GM19025 (cell line): ENCODE measurements at regions not wholly inside any gene's neighbourhood (a gene's known extent, or its start where the extent isn't known, plus 50 kb on each side); places are given as distances from the start of the nearest gene placed in this dataset.
"Not testable (repeated sequence)": the region's sequence is repeated elsewhere in the genome, so short reads cannot be mapped to it uniquely, and the experiment has no call there.

Experiments used
- ATAC-seq: cut with Tn5 transposase; IDR thresholded peaks from one replicate; pipeline ENCODE4 v1.9.1; 2021; ENCODE audit warnings: mild to moderate bottlenecking, low read depth, moderate library complexity; ENCODE audit not compliant: unreplicated experiment

DNA sequence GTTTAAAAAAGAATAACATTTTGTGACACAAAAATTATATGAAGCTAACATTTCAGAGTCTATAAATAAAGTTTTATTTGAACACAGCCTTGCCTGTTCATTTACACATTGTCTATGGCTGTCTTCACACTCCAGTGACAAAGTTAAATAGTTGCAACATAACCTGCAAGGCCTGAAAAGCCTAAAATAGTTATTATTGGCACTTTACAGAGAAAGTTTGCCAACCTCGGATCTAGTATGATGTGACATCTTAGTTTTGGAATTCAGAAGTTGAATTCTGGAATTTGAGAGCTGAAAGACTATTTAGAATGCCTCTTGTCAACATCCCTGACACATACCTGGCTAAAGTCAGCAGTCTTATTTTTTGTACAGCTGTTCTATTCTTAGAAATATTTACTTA, 68.3 kb downstream of the DYRK2 start:
- no peak for ATAC-seq

- ATAC-seq, result not testable (repeated sequence)
Observed at GRCh38 chr12:67719303-67719702, 70.8 kb downstream of the DYRK2 start.

DNA sequence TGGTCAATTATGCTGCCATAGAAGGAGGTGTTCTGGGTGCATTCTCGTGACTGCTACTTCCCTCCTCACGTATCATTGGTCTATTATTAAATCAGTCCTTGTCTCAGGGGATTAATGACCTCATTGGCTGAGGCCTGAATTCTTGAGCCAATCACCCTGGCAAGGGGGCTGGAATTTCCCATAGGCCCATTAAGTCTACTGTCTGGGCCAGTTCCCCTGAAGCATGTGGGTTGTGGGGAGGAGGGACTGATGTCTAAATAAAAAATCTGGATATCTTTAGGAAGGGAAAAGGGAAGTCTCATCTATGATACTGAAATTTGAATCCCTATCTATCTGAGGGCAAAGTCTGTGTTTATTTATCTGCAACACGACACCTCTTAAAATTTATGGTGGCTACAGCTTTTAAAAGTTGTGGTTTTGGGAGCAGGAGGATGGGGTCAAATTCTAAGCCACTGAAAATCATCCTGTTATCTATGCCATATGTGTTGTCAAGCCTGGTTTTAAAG, 71.9 kb downstream of the DYRK2 start:
- ATAC-seq, result no peak

- no peak for ATAC-seq
Observed at GRCh38 chr12:67721248-67721647, 72.7 kb downstream of the DYRK2 start.

GRCh38 chr12:67722296-67722695, 73.8 kb downstream of the DYRK2 start:
- no peak for ATAC-seq

DNA sequence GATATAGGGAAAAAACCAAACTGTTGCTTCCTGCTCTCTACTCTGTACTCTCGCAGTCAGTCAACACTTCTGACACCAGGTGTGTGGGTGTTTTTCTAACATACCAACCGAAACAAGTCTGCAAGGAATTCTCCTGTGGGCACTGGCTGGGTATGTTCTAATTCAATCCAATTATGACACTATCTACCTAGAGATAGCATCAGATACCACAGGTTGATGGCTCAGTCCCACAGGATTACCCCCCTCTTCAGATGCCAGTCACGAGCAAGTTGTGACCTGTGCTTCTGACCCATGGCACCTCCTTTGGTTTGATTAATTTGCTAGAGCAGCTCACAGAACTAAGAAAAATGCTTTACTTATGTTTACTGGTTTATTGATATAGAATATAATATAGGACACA, 78.3 kb downstream of the DYRK2 start:
- ATAC-seq, result no peak

DNA sequence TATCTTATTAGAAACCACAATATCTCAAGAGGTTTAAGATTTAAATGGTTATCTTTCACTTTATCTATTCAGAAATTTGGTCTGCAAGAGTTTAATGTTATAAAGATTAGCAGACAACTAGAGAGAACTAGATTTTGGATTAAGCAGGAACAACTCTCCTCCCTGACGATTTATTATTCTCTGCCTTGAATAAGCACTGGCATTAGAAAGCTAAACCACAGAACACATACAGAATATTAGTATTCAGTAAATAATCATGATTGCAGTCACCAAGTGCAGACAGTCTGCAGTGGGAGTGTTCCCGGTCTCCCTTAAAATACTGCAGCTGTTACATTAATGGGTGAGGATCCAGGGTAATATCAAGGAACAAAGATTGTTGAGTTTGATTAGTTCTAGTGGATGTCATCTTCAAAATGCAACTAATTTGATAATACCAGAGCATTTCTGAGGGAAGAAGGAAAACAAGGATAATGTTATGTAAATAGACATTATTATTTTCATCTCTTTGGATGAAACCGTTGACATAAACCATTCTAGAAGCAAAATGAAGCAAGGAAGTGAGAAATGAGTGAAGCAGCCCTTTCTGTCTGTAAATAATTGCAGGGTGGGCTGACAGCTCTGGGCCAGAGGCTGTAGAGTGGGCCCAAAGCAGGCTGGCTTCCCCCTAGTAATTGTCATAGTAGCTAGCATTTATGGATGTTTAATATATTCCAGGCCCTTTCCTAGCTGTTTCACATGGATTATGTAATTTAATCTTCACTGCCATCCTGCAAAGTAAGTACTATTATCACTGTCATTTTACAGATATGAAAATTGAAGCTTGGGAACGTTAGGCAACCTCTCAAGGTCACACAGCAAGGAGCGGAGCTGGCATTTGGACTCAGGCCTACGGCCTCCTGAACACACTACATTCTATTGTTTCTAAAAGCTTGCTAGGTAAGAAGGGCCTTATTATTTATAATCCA, 79.4 kb downstream of the DYRK2 start:
- no peak for ATAC-seq

- no peak for ATAC-seq
Observed at GRCh38 chr12:67732857-67733256, 84.3 kb downstream of the DYRK2 start.

GRCh38 chr12:67735868-67736267, 87.3 kb downstream of the DYRK2 start:
- no peak for ATAC-seq

- ATAC-seq, result no peak
Observed at GRCh38 chr12:67740711-67741110, 92.2 kb downstream of the DYRK2 start.

DNA sequence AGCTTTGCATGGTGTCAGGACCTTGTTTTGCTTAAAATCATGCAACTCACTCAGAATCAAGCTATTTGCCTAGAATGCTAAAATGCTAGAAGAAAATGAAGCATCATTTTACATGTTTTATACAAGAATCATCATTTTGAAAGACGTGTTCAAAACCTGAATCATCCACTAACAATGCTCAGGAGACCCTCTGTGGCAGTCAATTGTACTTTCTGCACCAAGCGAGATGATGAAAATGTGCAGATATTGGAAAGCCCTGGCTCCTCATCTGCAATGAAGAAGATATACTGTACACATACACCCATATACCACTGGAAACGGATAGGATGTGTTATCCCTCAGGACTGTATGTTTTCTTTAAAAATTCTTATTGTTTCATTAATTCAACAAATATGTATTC, 92.7 kb downstream of the DYRK2 start:
- ATAC-seq, result no peak

- ATAC-seq, result no peak
Observed at GRCh38 chr12:67742461-67742860, 93.9 kb downstream of the DYRK2 start.

- ATAC-seq, result no peak
Observed at GRCh38 chr12:67747869-67748742, 99.6 kb downstream of the DYRK2 start.

DNA sequence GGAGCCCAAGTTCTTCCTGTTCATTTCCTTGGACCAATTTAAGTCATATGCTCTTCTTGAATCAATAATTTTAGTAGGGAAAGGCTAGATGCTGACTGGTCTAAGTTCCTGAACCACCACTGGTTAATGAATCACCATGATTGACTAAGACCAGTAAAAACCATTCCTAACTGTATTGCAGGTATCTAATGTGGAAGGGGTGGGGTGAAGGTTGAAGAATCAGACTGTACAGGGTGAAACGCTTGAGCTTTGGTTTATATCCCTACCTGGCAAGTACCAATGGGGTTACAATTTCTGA, 100.1 kb downstream of the DYRK2 start:
- ATAC-seq, result no peak

- ATAC-seq, result no peak
Observed at GRCh38 chr12:67750513-67751183, 102.1 kb downstream of the DYRK2 start.

- ATAC-seq, result no peak
Observed at GRCh38 chr12:67751381-67751928, 102.9 kb downstream of the DYRK2 start.

DNA sequence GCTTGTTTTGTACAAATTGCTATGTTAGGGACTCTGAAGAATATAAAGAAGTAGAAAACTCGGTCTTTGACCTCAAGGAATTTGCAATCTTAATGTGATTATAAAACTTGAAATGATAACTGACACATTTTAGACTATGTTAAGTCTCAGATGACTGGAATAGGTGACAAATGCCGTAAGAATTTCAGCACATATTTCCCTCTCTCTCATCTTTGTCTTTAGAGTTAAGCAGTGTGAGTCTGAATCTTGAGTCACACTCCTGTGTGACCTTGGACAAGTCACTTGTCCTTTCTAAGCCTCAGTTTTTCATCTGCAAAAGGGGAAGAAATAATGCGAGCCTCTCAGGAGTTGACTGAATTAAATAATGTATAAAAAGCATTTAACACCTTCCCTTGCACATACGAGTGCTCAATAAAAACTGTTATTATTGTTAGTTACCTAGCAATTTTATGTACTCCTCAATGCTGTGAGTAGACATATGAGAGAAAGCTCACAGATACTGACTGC, 103.7 kb downstream of the DYRK2 start:
- ATAC-seq, result no peak

- ATAC-seq, result no peak
Observed at GRCh38 chr12:67754933-67755697, 106.6 kb downstream of the DYRK2 start.

- no peak for ATAC-seq
Observed at GRCh38 chr12:67757651-67758050, 109.1 kb downstream of the DYRK2 start.

DNA sequence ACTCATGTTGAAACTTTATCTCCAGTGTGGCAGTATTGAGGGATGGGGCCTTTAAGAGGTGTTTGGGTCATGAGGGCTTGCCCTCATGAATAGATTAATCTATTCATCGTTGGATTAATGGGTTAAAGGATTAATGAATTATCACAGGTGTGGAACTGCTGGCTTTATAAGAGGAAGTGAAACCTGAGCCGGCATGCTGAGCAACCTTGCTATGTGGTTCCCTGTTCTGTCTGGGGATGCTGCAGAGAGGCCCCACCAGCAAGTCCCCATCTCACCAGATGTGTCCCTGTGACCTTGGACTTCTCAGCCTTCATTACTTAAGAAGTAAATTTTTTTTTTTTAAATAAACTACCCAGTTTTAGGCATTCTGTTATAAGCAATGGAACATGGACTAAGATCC, 109.6 kb downstream of the DYRK2 start:
- peak; percentile 96 for ATAC-seq
